ENCODE measurements at regions not wholly inside any gene's neighbourhood (a gene's known extent, or its start where the extent isn't known, plus 50 kb on each side); places are given as distances from the start of the nearest gene placed in this dataset.
"Not testable (repeated sequence)": the region's sequence is repeated elsewhere in the genome, so short reads cannot be mapped to it uniquely, and the experiment has no call there.

DNA sequence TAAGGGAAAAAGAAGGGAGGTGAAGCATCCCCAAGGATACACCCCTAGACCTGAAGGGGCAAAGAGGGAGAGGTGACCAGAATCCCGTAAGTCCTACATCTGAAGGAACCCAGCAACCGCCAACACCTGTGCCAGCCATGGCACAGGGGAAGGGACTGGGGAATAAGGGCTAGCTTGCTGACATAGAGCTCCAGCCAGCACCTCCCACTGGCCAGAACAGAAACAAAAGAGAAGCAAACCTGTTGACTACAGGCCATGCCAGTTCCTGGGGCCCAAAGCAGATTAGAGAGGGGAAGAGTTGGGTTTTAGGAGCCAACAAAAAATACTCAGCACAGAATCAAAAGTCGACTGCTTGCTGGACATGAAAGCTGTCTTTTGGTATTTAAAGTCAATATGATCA is 244.6 kb downstream of the SUCLG1 start:
- DNase-seq (ENCODE audit: low spot score), result no peak

GRCh38 chr2:84212611-84213314 is 246.3 kb downstream of the SUCLG1 start:
- DNase-seq (ENCODE audit: low spot score), result no peak

GRCh38 chr2:84209941-84210340 is 249.1 kb downstream of the SUCLG1 start:
- DNase-seq (ENCODE audit: low spot score), result no peak

DNA sequence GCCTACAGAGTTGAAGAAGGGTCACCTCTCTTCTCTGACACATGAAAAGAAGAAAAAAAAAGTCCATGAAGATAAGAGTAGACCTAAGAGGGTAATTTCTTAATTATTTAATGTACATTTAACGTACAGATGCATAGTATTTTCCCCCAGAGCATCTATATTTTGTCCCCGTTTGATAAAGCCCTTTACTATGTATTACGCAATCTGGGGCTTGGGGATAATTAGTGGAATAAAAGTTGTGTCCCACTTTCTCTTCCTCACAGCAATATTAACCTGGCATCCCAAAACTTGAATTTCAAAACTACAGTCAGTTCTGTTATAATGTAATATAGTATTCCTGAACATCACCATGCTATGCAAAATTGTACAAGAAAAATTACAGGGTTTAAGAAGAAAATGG is 254.1 kb downstream of the SUCLG1 start:
- no peak for DNase-seq (ENCODE audit: low spot score)

GRCh38 chr2:84202166-84202565 is 256.9 kb downstream of the SUCLG1 start:
- DNase-seq (ENCODE audit: low spot score), result no peak

DNA sequence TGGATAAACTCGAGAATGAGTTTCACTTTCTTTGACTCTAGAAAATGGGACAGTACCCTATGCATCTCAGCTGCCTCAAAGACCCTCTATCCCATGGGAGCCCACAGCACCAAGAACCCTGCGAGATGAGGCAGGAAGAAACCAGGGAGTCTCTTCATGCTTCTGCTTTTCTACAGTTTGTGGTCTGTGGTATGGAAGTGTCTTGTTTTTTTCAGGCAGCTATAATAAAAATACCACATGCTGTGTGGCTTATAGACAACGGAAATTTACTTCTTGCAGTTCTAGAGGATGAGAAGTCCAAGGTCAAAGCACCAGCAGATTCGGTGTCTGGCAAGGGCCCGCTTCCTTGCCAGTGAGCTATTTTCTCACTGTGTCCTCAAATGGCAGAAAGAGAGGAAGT is 257.9 kb downstream of the SUCLG1 start:
- no peak for DNase-seq (ENCODE audit: low spot score)

GRCh38 chr2:84197901-84198300 is 261.2 kb downstream of the SUCLG1 start:
- DNase-seq (ENCODE audit: low spot score), result no peak

GRCh38 chr2:84194949-84195644 is 264.0 kb downstream of the SUCLG1 start:
- DNase-seq (ENCODE audit: low spot score), result no peak

DNA sequence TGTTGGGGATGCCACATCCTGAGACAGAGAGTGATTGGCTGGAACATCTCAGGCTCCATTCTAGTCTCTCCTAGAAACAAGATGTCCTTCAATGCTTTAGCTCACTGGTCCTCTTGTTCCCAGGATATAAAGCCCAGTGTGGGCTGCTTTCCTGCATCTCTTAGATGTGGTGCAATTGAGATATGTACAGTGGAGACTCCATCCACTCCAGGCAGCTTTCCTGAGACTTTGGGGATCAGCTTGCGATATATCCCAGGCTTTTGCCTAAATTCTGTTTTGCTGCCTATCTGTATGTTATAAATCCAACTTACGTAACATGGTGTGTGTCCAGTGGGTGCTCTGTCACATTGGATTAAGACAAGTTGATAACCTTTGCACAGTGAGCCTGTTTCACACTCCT is 264.9 kb downstream of the SUCLG1 start:
- DNase-seq (ENCODE audit: low spot score), result no peak

DNA sequence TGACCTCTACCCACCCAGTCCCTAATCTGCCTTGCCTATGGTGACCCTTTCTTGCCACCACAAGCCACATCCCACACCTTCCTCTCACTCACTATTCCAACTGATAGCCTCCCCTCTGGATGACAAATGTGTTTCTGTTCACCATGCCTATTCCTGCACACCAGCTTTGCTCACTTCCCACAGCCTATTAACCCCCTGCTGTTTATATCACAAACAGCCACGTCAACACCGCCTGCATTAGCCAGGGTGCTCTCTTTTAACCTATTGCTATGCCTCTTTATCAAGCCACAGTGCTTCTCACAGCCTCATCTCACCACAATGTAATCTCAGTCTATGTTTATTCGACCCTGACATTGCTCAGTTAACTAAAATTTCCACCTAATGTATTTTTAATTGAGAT is 271.8 kb downstream of the SUCLG1 start:
- no peak for DNase-seq (ENCODE audit: low spot score)

DNA sequence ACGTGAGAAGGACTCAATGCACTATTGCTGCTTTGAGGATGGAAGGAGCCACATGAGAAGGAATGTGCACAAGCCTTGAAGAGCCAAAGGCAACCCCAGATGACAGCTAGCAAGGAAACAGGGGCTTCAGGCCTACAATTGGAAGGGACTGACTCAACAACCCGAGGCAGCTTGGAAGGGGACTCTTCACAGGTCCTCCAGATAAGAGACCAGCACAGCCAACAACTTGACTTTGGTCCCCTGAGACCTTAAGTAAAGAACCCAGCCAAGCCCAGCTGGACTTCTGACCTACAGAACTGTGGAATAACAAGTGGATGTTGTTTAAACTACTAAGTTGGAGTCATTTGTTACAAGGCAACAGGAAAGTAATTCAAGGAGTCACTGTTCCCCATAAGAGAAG is 277.2 kb downstream of the SUCLG1 start:
- DNase-seq (ENCODE audit: low spot score), result no peak

- no peak for DNase-seq (ENCODE audit: low spot score)
Measured at GRCh38 chr2:84177733-84178132, 281.3 kb downstream of the SUCLG1 start.

- no peak for DNase-seq (ENCODE audit: low spot score)
Measured at GRCh38 chr2:84175970-84176369, 283.1 kb downstream of the SUCLG1 start.

GRCh38 chr2:84175340-84175739 is 283.7 kb downstream of the SUCLG1 start:
- no peak for DNase-seq (ENCODE audit: low spot score)

DNA sequence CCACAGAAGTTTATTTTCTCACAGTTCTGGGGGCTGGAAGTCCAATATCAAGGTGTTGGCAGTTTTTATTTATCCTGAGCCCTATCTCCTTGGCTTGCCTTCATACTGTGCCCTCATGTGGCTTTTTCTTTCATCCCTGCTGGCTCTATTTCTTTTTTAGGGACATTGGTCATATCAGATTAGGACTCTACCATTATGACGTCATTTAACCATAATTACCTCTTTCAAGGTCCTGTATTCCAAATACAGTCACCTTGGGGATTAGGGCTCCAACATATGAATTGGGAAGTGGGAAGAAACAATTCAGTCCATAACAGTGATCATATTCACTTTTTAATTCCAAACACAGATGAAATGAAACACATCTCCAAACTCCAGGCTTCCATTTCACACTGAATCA is 286.0 kb downstream of the SUCLG1 start:
- no peak for DNase-seq (ENCODE audit: low spot score)

GRCh38 chr2:84170979-84171378 is 288.1 kb downstream of the SUCLG1 start:
- DNase-seq (ENCODE audit: low spot score), result no peak

DNA sequence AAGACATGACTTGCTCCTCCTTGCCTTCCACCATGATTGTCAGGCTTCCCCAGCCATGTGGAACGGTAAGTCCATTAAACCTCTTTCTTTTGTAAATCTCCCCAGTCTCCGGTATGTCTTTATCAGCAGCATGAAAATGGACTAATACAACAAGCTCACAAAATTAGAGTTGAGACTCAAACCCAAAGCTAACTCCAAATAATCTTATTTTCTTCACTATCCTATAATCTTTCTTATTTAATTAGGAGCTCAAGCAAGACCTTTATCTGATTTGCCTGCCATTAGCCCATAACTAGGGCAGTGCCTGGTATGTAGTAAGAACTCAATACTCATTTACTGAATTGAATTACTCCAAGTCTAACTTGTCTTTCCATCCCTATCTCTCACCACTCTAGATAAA is 289.2 kb downstream of the SUCLG1 start:
- DNase-seq (ENCODE audit: low spot score), result no peak

- not testable (repeated sequence) for DNase-seq (ENCODE audit: low spot score)
Measured at GRCh38 chr2:84168552-84168951, 290.5 kb downstream of the SUCLG1 start.

DNA sequence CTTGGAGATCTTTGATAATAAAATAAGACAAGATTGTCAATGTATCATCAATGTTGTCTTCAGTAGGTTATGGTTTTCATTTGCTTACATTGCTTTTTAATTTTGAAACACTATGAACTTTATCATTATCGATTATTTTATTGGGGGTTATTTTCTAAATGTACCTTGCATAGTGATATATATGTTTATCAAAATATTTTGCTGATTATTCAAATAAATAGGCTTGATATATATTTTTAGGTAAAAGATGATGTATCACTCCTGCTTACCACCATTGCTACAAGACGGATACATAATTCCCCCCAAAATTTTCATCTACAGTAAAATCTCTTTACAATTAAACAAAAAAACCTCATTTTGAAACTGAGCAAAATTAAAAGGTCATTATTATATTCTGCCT is 293.8 kb downstream of the SUCLG1 start:
- no peak for DNase-seq (ENCODE audit: low spot score)

DNA sequence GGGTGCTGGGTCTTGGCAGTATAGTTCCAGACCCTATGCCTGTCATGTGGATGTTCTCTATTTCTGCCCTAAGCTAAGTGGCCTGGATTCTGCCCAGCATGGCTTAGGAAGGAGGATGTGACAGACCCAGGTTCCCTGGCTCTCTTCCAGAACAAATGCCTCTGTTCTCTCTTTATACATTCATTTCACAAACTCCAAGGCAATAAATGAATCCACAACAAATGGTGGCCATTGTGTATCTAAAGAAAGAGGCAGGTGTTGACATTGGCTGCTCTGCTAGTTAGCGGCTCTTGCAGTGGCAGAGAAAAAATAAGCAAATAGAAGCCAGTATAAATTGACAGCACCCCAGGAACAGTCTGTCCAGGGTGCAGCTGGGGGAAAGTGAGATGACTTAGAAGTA is 298.6 kb downstream of the SUCLG1 start:
- DNase-seq (ENCODE audit: low spot score), result no peak

DNA sequence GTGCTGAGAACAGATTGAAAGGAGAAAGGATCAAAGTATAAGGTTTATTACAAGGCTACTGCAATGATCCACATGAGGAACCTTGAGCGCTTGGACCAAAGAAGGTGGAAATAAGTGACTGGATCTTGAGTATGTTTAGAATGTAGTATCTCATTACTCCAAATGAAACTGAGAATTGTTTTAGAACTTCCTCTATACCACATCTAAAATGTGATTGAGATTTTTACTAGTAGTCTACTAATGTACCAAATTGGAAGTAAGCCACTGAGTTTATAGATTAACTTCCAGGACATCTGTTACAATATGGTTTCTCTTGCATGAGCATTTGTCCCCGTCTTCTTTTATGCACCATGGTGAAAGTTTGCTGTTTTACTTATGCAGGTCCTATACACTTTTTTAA is 300.5 kb downstream of the SUCLG1 start:
- no peak for DNase-seq (ENCODE audit: low spot score)

DNA sequence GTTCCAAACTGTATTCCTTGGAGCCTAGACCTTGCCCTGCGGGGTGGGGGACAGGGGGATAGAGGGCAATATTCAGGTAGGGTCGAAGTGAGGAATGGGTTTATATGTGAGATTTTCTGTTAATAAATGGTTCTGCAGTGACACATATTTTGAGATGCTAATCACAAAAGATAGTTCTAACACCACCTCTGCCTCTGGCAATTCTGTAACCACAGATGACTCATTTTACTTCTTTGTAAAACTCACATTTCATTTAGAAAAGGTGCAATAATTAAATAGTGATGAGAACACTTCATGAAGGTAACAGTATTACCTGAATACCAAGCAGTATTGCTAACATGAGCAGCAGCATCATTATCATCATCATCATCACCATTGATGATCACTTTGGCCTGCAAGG is 306.6 kb downstream of the SUCLG1 start:
- no peak for DNase-seq (ENCODE audit: low spot score)

DNA sequence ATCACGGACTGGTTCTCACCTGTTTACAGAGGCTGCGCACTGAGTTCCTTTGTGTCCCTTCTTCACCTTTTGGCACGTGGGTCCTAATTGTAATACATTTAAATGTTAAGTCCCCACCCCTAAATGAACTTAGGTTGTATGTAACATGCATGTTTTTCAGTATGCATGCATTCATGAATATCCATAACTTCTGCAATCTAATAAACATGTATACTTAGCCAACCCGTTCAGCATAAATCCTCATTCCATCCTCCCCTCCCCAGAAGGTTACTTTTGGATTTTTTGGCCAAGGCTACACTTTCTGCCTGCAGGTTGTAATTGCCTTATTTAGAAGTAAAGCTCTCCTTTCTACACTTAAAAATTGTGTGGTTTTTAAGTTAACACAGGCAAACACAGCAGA is 314.7 kb downstream of the SUCLG1 start:
- no peak for DNase-seq (ENCODE audit: low spot score)

DNA sequence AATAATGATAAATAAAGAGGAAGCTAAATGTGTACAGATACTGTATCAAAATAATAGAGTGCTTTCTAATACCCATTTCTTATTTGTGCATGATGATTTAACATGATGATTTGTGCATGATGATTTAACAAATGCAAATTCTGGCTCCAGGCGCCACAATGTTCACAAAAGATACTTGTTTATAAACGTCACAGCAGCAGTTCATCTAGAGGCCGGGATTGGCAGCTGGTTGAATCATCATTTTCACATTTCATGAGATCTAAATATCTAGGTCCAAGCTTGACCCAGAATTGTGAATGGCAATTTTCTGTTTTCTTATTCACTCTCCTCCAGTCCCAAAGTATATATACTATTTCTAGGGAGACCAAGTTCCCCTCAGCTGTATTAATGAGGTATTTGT is 322.0 kb downstream of the SUCLG1 start:
- no peak for DNase-seq (ENCODE audit: low spot score)

All from GM03348 (cell line).